A549 (cell line): ENCODE measurements at regions not wholly inside any gene's neighbourhood (a gene's known extent, or its start where the extent isn't known, plus 50 kb on each side); places are given as distances from the start of the nearest gene placed in this dataset.

Experiments
- ATAC-seq, 2 experiments: fragments of 200-7000 bp in 1 of 2; fragments of >200 bp in 1 of 2; cut with Nextera tagmentation in 1 of 2; cut with Tn5 transposase in 1 of 2; 3 replicates each; pipeline versions ENCODE4 v1.8.0 to v1.9.1; 2018 to 2020; ENCODE audit warnings: mild to moderate bottlenecking in 1 of 2, moderate library complexity in 1 of 2
- CTCF ChIA-PET: fragments of 300-600 bp; sonication (Branson Sonifier 250); formaldehyde crosslinking; extraction: SDS; loops from one replicate; lab custom pipeline; 2021; ENCODE audit warnings: antibody characterized with exemption, inconsistent platforms; lab: Yijun Ruan, JAX
- POLR2A ChIA-PET: fragments of 350-600 bp; formaldehyde crosslinking; extraction: SDS; loops from one replicate; lab custom pipeline; 2021; ENCODE audit warnings: antibody characterized with exemption, inconsistent platforms; lab: Yijun Ruan, JAX
- DNase-seq, 2 experiments: peaks; one replicate each; pipeline versions ENCODE4 v3.0.0 to v3.0.0-alpha.2; 2011 to 2016; ENCODE audit warnings: low read depth in 1 of 2, low spot score in 1 of 2
- FAIRE-seq: peaks from 2 replicates; lab custom pipeline; 2011; peaks lifted over from hg19 to GRCh38; lab: Jason Lieb, UNC
- H3K27ac ChIP-seq, 2 experiments: fragments of >200 bp; sonication (Bioruptor Twin); formaldehyde crosslinking; 3 replicates each; pipeline ENCODE4 v1.5.1; 2016 to 2017
- H3K4me1 ChIP-seq: fragments of >200 bp; sonication (Bioruptor Twin); formaldehyde crosslinking; 3 replicates; pipeline ENCODE4 v1.6.1; 2016
- H3K4me2 ChIP-seq: fragments of >200 bp; sonication (Bioruptor Twin); formaldehyde crosslinking; 3 replicates; pipeline ENCODE4 v1.6.1; 2016
- H3K4me3 ChIP-seq: fragments of >200 bp; sonication (Bioruptor Twin); formaldehyde crosslinking; 3 replicates; pipeline ENCODE4 v1.5.1; 2016
- H3K9me3 ChIP-seq: fragments of >200 bp; sonication (Bioruptor Twin); formaldehyde crosslinking; 3 replicates; pipeline ENCODE4 v1.6.1; 2016
- ATOH8 ChIP-seq: fragments of 250-450 bp; sonication (Bioruptor Pico); IDR thresholded peaks from 2 replicates; pipeline ENCODE4 v1.5.0; 2020; ENCODE audit warnings: low read depth, mild to moderate bottlenecking, moderate library complexity
- BHLHE40 ChIP-seq: IDR thresholded peaks from 2 replicates; pipeline ENCODE4 v1.6.1; 2012; ENCODE audit warnings: low read depth, low read length, inconsistent platforms
- CBX2 ChIP-seq: fragments of 200-600 bp; sonication (generic); IDR thresholded peaks from 2 replicates; pipeline ENCODE4 v1.6.1; 2016; ENCODE audit warnings: low read depth, mild to moderate bottlenecking, borderline replicate concordance
- CBX8 ChIP-seq: fragments of 200-600 bp; sonication (generic); IDR thresholded peaks from 2 replicates; pipeline ENCODE4 v1.6.1; 2016
- CEBPB ChIP-seq, 2 experiments: fragments of >200 bp in 1 of 2; sonication (Bioruptor Twin) in 1 of 2; formaldehyde crosslinking in 1 of 2; IDR thresholded peaks; 2 replicates each; pipeline ENCODE4 v1.6.1; 2012 to 2016
- E2F6 ChIP-seq: IDR thresholded peaks from 2 replicates; pipeline ENCODE4 v1.6.1; 2012; ENCODE audit warnings: low read depth, borderline replicate concordance
- ELK1 ChIP-seq: fragments of 150-350 bp; IDR thresholded peaks from 2 replicates; pipeline ENCODE4 v1.6.1; 2014; ENCODE audit warnings: low read depth, mild to moderate bottlenecking, low read length
- FOSB ChIP-seq: fragments of 250-450 bp; sonication (Bioruptor Pico); IDR thresholded peaks from 2 replicates; pipeline ENCODE4 v1.5.0; 2020; ENCODE audit warnings: mild to moderate bottlenecking, moderate library complexity
- HDAC2 ChIP-seq: fragments of 200-600 bp; sonication (generic); IDR thresholded peaks from 2 replicates; pipeline ENCODE4 v1.6.1; 2016
- HES2 ChIP-seq: fragments of >200 bp; sonication (Bioruptor Twin); formaldehyde crosslinking; IDR thresholded peaks from 2 replicates; pipeline ENCODE4 v1.6.1; 2016
- HEYL ChIP-seq: fragments of 250-450 bp; sonication (Bioruptor Pico); IDR thresholded peaks from 2 replicates; pipeline ENCODE4 v1.8.0; 2021; ENCODE audit warnings: mild to moderate bottlenecking, moderate library complexity
- HMGXB4 ChIP-seq: fragments of 250-450 bp; sonication (Bioruptor Pico); IDR thresholded peaks from 2 replicates; pipeline ENCODE4 v1.5.0; 2021; ENCODE audit warnings: mild to moderate bottlenecking, moderate library complexity, borderline replicate concordance
- HOXB13 ChIP-seq: fragments of 250-450 bp; sonication (Bioruptor Pico); IDR thresholded peaks from 2 replicates; pipeline ENCODE4 v1.5.0; 2020; ENCODE audit warnings: low read depth, mild to moderate bottlenecking, moderate library complexity
- HOXB5 ChIP-seq: fragments of 250-450 bp; sonication (Bioruptor Pico); IDR thresholded peaks from 2 replicates; pipeline ENCODE4 v1.5.0; 2020; ENCODE audit warnings: mild to moderate bottlenecking, moderate library complexity
- JUNB ChIP-seq: fragments of >200 bp; sonication (Bioruptor Twin); formaldehyde crosslinking; IDR thresholded peaks from 2 replicates; pipeline ENCODE4 v1.6.1; 2016
- KDM1A ChIP-seq: fragments of 200-600 bp; sonication (generic); IDR thresholded peaks from 2 replicates; pipeline ENCODE4 v1.6.1; 2016; ENCODE audit warnings: low read depth, mild to moderate bottlenecking
- KDM5A ChIP-seq: fragments of 200-600 bp; sonication (generic); IDR thresholded peaks from 2 replicates; pipeline ENCODE4 v1.6.1; 2016; ENCODE audit warnings: antibody characterized with exemption, mild to moderate bottlenecking
- MAFK ChIP-seq: fragments of 450-650 bp; IDR thresholded peaks from 2 replicates; pipeline ENCODE4 v1.6.1; 2014; ENCODE audit not compliant: partially characterized antibody
- MAX ChIP-seq: IDR thresholded peaks from 2 replicates; pipeline ENCODE4 v1.6.1; 2012
- MYC ChIP-seq: IDR thresholded peaks from 2 replicates; pipeline ENCODE4 v1.6.1; 2012; ENCODE audit warnings: mild to moderate bottlenecking, inconsistent platforms, low read length, improper control_type of control experiment, borderline replicate concordance
- NFE2L2 ChIP-seq: fragments of 150-350 bp; conservative IDR thresholded peaks from 2 replicates; pipeline ENCODE4 v1.6.1; 2014; ENCODE audit warnings: low read length
- NR3C1 ChIP-seq: fragments of >200 bp; sonication (Bioruptor Twin); formaldehyde crosslinking; IDR thresholded peaks from 3 replicates; pipeline ENCODE4 v1.6.1; 2017
- PHF8 ChIP-seq: fragments of 200-600 bp; sonication (generic); IDR thresholded peaks from 2 replicates; pipeline ENCODE4 v1.6.1; 2016; ENCODE audit warnings: low read depth, mild to moderate bottlenecking, antibody characterized with exemption, moderate library complexity, borderline replicate concordance
- POLR2A ChIP-seq: IDR thresholded peaks from 2 replicates; pipeline ENCODE4 v1.6.1; 2012; ENCODE audit warnings: mild to moderate bottlenecking, low read length
- POLR2AphosphoS2 ChIP-seq: conservative IDR thresholded peaks from 2 replicates; pipeline ENCODE4 v1.6.1; 2012; ENCODE audit warnings: low read length, improper control_type of control experiment, inconsistent platforms
- RARB ChIP-seq: fragments of 250-450 bp; sonication (Bioruptor Pico); IDR thresholded peaks from 2 replicates; pipeline ENCODE4 v1.8.0; 2021; ENCODE audit warnings: mild to moderate bottlenecking, moderate library complexity
- RFX5 ChIP-seq: fragments of 450-650 bp; IDR thresholded peaks from 2 replicates; pipeline ENCODE4 v1.7.1; 2014; ENCODE audit warnings: antibody characterized with exemption, mild to moderate bottlenecking, moderate library complexity
- SMC3 ChIP-seq: fragments of >200 bp; sonication (Bioruptor Twin); formaldehyde crosslinking; IDR thresholded peaks from 3 replicates; pipeline ENCODE4 v1.6.1; 2018; ENCODE audit warnings: inconsistent platforms
- TFCP2L1 ChIP-seq: fragments of 250-450 bp; sonication (Bioruptor Pico); IDR thresholded peaks from 2 replicates; pipeline ENCODE4 v1.5.0; 2021; ENCODE audit warnings: mild to moderate bottlenecking
- USF2 ChIP-seq: fragments of 450-650 bp; IDR thresholded peaks from 2 replicates; pipeline ENCODE4 v1.6.1; 2014; ENCODE audit warnings: antibody characterized with exemption
- ZC3H11A ChIP-seq: fragments of 450-650 bp; IDR thresholded peaks from 2 replicates; pipeline ENCODE4 v1.6.1; 2014; ENCODE audit warnings: antibody characterized with exemption, mild to moderate bottlenecking
- ZNF302 ChIP-seq: fragments of 250-450 bp; sonication (Bioruptor Pico); IDR thresholded peaks from 2 replicates; pipeline ENCODE4 v1.9.0; 2021; ENCODE audit warnings: inconsistent platforms, mild to moderate bottlenecking, moderate library complexity
- ZSCAN20 ChIP-seq: fragments of 250-450 bp; sonication (Bioruptor Pico); IDR thresholded peaks from 2 replicates; pipeline ENCODE4 v1.8.0; 2022; ENCODE audit warnings: mild to moderate bottlenecking, moderate library complexity
- WGBS: methylation state at CpG from one replicate; pipeline ENCODE4 v1.1.6; 2017; ENCODE audit errors: missing lambda C conversion rate; 5-methylcytosine and 5-hydroxymethylcytosine counted together

- TF ChIP-seq ATOH8 (CRISPR knock-in tag) (no peak), RARB (CRISPR knock-in tag) (no peak), POLR2A (no peak), ZSCAN20 (CRISPR knock-in tag) (no peak)
Observed at GRCh38 chr6:147149092-147149491, 55.1 kb upstream of the STXBP5 start (continued).

GRCh38 chr6:147149826-147150225 lies 54.4 kb upstream of the STXBP5 start:
- H3K4me1 ChIP-seq: peaks cover 12% of the 10 kb centered on the region
- ATAC-seq (no peak), FAIRE-seq (no peak), DNase-seq (no peak)
- 86% methylated on average over 2 of the region's 2 CpGs for WGBS
- H3K4me2 ChIP-seq: no peak overlapping the region
- no peak overlapping the region for H3K4me3 ChIP-seq
- no peak for TF ChIP-seq FOSB (CRISPR knock-in tag)
- TF ChIP-seq JUNB: no peak
- no peak for TF ChIP-seq HDAC2
- no peak for TF ChIP-seq PHF8
- TF ChIP-seq HOXB5 (CRISPR knock-in tag): no peak
- TF ChIP-seq ZC3H11A: no peak
- TF ChIP-seq KDM5A: no peak
- TF ChIP-seq CBX8: no peak
- TF ChIP-seq CEBPB (IDR thresholded peaks at IDR 0.05): no peak
- no peak for TF ChIP-seq NR3C1
- TF ChIP-seq MAFK: no peak
- TF ChIP-seq TFCP2L1 (CRISPR knock-in tag): no peak
- no peak for TF ChIP-seq BHLHE40
- TF ChIP-seq ATOH8 (CRISPR knock-in tag): no peak
- no peak for TF ChIP-seq HMGXB4
- TF ChIP-seq HOXB13: no peak
- no peak for TF ChIP-seq USF2
- TF ChIP-seq KDM1A: no peak
- TF ChIP-seq CBX2: no peak
- no peak for TF ChIP-seq RFX5
- ChIA-PET POLR2A (no interaction called here), CTCF (no interaction called here)
- no peaks in the 10 kb centered on the region for H3K9me3 ChIP-seq
- no peak overlapping the region for H3K27ac ChIP-seq

- WGBS: 81% methylated on average over 1 of the region's 1 CpG
- ChIA-PET POLR2A (no interaction called here), CTCF (no interaction called here)
- H3K4me3 ChIP-seq: no peak overlapping the region
- no peak for ATAC-seq
- H3K9me3 ChIP-seq: no peaks in the 10 kb centered on the region
- no peak overlapping the region for H3K4me2 ChIP-seq
- no peak for FAIRE-seq
- peaks cover 17% of the 10 kb centered on the region for H3K4me1 ChIP-seq
- DNase-seq: no peak
- H3K27ac ChIP-seq: no peak overlapping the region; a peak in 1 of 6 replicates
- TF ChIP-seq NFE2L2 (no peak), SMC3 (no peak), HES2 (no peak), NR3C1 (no peak), CEBPB (IDR thresholded peaks at IDR 0.05) (no peak), HEYL (no peak), POLR2AphosphoS2 (no peak), MAX (no peak), ELK1 (no peak), ZC3H11A (no peak), JUNB (no peak), ZNF302 (no peak), USF2 (no peak), MYC (no peak), HOXB13 (no peak), E2F6 (no peak)
Observed at GRCh38 chr6:147150293-147150692, 53.9 kb upstream of the STXBP5 start.
